ENCODE measurements at regions not wholly inside any gene's neighbourhood (a gene's known extent, or its start where the extent isn't known, plus 50 kb on each side); places are given as distances from the start of the nearest gene placed in this dataset.

DNA sequence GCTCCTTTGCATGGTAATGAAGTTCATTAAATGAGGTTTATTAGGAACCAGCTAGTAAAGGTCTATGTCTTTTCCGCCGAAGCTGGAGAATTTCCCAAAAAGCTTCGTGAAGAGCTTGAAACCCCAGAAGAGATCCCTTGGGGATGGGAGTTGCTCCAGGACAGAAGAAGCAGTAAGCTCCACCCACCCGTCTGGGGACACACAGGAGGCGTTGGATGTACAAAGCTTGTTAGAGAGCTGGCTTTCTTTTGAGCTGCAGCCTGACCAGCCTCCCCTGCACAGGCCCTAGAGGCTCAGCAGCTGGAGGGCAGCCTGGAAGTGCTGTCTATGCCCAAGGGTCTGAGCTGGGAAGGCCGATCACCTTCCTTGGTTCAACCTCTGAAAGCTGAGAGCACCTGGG is 147.4 kb upstream of the SDK2 start:
- intact Hi-C loops (cut with DNase I; ENCODE audit: low total_unique reads) = loop anchor here (1.0 to 10.0 kb wide), 2 partner anchors 32 to 607 kb away; no protein-coding TSS in a partner anchor
- H3K4me3 ChIP-seq = no peak overlapping the region
- TF ChIP-seq, protein P1, sequence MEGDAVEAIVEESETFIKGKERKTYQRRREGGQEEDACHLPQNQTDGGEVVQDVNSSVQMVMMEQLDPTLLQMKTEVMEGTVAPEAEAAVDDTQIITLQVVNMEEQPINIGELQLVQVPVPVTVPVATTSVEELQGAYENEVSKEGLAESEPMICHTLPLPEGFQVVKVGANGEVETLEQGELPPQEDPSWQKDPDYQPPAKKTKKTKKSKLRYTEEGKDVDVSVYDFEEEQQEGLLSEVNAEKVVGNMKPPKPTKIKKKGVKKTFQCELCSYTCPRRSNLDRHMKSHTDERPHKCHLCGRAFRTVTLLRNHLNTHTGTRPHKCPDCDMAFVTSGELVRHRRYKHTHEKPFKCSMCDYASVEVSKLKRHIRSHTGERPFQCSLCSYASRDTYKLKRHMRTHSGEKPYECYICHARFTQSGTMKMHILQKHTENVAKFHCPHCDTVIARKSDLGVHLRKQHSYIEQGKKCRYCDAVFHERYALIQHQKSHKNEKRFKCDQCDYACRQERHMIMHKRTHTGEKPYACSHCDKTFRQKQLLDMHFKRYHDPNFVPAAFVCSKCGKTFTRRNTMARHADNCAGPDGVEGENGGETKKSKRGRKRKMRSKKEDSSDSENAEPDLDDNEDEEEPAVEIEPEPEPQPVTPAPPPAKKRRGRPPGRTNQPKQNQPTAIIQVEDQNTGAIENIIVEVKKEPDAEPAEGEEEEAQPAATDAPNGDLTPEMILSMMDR (IDR thresholded peaks at IDR 0.05) = no peak
- TF ChIP-seq POLR2A (IDR thresholded peaks at IDR 0.05) = no peak
- no peak for TF ChIP-seq POLR2AphosphoS5 (IDR thresholded peaks at IDR 0.05)

DNA sequence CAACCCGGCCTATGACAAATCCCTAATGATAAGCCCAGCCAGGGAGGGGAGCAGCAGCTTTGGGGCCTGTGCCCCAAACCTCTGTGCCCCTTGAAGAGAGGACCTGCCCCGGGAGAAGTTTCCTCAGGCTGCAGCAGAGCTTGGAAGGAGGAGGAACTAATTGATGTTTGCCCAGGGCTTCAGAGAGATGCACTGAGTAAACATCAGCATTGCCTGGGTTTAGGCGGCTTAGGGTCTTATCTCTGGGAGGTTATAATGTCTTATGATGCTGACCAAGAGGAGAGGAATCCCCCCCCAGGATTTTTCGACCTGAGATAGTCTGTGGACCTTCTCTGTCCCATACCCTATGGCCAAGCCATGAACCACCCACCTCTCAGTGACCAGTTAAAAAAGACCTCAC is 148.7 kb upstream of the SDK2 start:
- H3K4me1 ChIP-seq = no peaks in the 10 kb centered on the region
- intact Hi-C loops (cut with DNase I; ENCODE audit: low total_unique reads) = loop anchor here (1.0 to 10.0 kb wide), 2 partner anchors 34 to 608 kb away; no protein-coding TSS in a partner anchor
- TF ChIP-seq POLR2AphosphoS5 (IDR thresholded peaks at IDR 0.05) (no peak), POLR2A (IDR thresholded peaks at IDR 0.05) (no peak)
- TF ChIP-seq, protein P1 (IDR thresholded peaks at IDR 0.05) = no peak
- DNase-seq (ENCODE audit: low spot score in 2 of 2) = no peak
- H3K27me3 ChIP-seq = no peaks in the 10 kb centered on the region
- no peak overlapping the region for H3K27ac ChIP-seq
- H3K9me3 ChIP-seq = no peaks in the 10 kb centered on the region
- no peak overlapping the region for H3K4me3 ChIP-seq
- H3K36me3 ChIP-seq = no peaks in the 10 kb centered on the region

More for the DNA sequence above, 147.4 kb upstream of the SDK2 start:
- no peak for DNase-seq (ENCODE audit: low spot score in 2 of 2)
- Histone ChIP-seq H3K36me3 (no peaks in the 10 kb centered on the region), H3K27ac (no peak overlapping the region), H3K27me3 (peaks cover 0 to 9% of the 10 kb centered on the region in 2 donors), H3K9me3 (no peaks in the 10 kb centered on the region), H3K4me1 (no peaks in the 10 kb centered on the region)

DNA sequence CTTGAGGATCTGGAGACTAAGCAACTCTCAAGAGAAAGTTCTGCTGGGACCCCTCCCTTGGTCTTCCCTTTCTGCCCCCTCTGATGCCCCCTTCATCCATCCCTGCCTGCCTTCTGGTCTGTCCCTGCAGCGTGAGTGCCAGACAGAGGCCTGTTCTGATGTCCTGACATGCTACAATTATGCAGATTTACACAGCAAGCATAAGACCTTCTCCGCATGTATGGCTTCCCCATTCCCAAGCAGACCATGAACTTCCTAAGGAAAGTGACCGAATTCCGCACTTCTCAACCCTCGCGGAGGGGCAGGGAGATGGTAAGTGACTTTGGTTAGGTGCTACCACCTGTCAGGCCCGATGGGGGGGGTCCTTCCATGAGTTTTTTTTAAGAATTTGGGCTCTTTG is 150.1 kb upstream of the SDK2 start:
- Histone ChIP-seq H3K4me3 (no peak overlapping the region), H3K36me3 (no peaks in the 10 kb centered on the region), H3K4me1 (no peaks in the 10 kb centered on the region), H3K27me3 (no peaks in the 10 kb centered on the region), H3K9me3 (no peaks in the 10 kb centered on the region), H3K27ac (no peak overlapping the region)
- no peak for TF ChIP-seq POLR2A (IDR thresholded peaks at IDR 0.05)
- TF ChIP-seq, protein P1 (IDR thresholded peaks at IDR 0.05) = no peak
- no peak for TF ChIP-seq POLR2AphosphoS5 (IDR thresholded peaks at IDR 0.05)
- DNase-seq (ENCODE audit: low spot score in 2 of 2) = no peak
- intact Hi-C loops (cut with DNase I; ENCODE audit: low total_unique reads) = loop anchor here (10.0 kb wide), 1 partner anchor 610 kb away; no protein-coding TSS in a partner anchor

DNA sequence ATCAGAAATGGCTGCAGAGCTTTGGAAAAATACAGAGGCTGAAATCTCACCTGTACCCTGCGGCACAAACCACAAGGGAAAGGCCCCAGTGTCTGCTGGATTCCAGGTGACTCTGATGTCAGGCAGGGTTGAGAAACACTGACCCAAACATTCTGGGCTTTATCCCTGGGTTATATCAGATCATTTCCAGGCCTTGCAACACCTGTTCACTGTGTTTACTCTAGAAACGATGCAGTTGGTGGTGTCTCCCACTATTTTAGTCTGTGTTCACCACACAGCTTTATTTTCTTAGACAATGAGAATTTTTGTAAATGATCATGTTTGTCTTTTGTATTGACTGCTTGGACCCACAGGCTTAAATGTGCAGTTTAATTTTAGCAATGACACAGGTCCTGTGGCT is 151.5 kb upstream of the SDK2 start:
- DNase-seq (ENCODE audit: low spot score in 2 of 2) = peak in 1 of 2 donors; percentile 23
- intact Hi-C loops (cut with DNase I; ENCODE audit: low total_unique reads) = loop anchor here (10.0 kb wide), 1 partner anchor 611 kb away; no protein-coding TSS in a partner anchor
- Histone ChIP-seq H3K4me1 (no peaks in the 10 kb centered on the region), H3K27ac (no peak overlapping the region), H3K27me3 (peaks cover 0 to 2% of the 10 kb centered on the region in 2 donors), H3K36me3 (no peaks in the 10 kb centered on the region), H3K4me3 (no peak overlapping the region), H3K9me3 (no peaks in the 10 kb centered on the region)
- no peak for TF ChIP-seq POLR2A (IDR thresholded peaks at IDR 0.05)
- TF ChIP-seq, protein P1 (IDR thresholded peaks at IDR 0.05) = no peak
- no peak for TF ChIP-seq POLR2AphosphoS5 (IDR thresholded peaks at IDR 0.05)

DNA sequence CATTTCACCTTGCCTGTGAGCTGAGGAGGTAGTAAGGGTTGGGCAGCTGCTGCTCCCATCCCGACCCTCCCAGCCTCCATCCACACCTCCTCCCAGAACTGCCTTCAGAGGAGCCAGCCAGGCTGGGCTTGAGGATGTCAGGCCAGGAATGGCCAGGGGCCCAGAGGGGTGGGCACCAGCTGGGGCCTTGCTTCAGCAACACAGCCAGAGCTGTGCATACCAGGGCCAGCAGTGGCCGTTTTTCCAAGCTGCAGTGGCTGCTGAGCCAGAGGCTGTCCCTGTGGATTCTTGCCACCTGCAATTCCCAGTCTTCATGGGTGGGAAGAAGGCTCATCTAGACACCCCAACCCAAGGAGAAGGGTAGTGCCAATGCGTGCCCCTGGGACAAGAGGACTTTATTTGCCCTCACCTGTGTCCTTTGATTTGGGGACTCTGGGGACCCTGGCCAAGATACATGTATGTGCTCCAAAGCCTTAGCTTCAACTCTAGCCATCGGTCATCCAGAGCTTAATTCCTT is 153.4 kb upstream of the SDK2 start:
- Histone ChIP-seq H3K27ac (no peak overlapping the region), H3K9me3 (peaks cover 0 to under 1% of the 10 kb centered on the region in 2 donors), H3K36me3 (no peaks in the 10 kb centered on the region), H3K4me1 (no peaks in the 10 kb centered on the region), H3K4me3 (no peak overlapping the region), H3K27me3 (peaks cover 0 to 2% of the 10 kb centered on the region in 2 donors)
- DNase-seq (ENCODE audit: low spot score in 2 of 2) = no peak
- TF ChIP-seq POLR2A (IDR thresholded peaks at IDR 0.05) (no peak), POLR2AphosphoS5 (IDR thresholded peaks at IDR 0.05) (no peak)
- TF ChIP-seq, protein P1 (IDR thresholded peaks at IDR 0.05) = no peak
- intact Hi-C loops (cut with DNase I; ENCODE audit: low total_unique reads) = loop anchor here (10.0 kb wide), 1 partner anchor 613 kb away; no protein-coding TSS in a partner anchor

Measured in breast epithelium (tissue), 4 donors.